EL (cell line): ENCODE measurements at regions not wholly inside any gene's neighbourhood (a gene's known extent, or its start where the extent isn't known, plus 50 kb on each side); places are given as distances from the start of the nearest gene placed in this dataset.

Source experiments
- DNase-seq: peaks from one replicate; pipeline ENCODE4 v3.0.0-alpha.2; 2016

GRCh38 chr12:25759752-25760151 is 198.7 kb upstream of the RASSF8 start:
- peak; percentile 69 for DNase-seq

- DNase-seq, result no peak
These were observed 197.1 kb upstream of the RASSF8 start for GRCh38 chr12:25761356-25761755.

- no peak for DNase-seq
These were observed 194.1 kb upstream of the RASSF8 start for GRCh38 chr12:25764409-25764808.

DNA sequence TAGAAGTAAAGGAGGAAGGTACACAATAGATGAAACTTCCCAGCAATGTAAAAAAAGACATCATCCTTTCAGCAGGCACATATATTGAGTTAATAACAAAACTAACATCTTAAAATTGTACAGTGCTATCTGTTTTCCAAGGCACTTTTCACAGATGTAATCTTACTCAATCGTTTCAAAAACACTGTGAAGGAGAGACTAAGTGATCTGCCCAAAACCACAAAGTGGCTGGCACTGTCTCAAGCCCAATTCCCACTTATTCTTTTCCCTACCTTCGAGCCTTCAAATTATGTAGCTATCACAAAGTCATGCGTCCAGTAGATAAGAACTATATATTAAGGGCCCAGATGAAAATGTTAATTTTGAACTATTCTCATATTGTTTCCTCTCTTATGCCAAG is 193.6 kb upstream of the RASSF8 start:
- no peak for DNase-seq

DNA sequence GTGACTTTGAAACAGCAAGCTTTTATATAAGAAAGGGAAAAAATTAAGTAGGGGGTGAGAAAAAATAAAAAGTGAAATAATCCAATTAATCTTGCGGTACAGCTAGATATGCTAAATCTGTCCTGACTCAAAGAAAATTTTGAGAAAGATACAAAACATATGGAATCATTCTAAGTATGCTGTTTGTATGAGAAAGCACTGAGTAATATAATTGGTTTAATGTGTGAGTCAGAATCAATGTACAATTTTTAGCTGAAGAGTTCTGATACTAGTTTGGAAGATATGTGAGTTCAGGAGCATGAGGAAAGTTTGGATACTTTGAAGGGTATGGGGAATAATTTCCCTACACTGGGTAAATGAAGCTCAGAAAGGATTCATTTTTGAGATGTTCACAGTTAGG is 190.9 kb upstream of the RASSF8 start:
- DNase-seq, result peak; percentile 57

- no peak for DNase-seq
These were observed 190.3 kb upstream of the RASSF8 start for GRCh38 chr12:25768151-25768550.

GRCh38 chr12:25769082-25769945 is 189.2 kb upstream of the RASSF8 start:
- DNase-seq, result peak; percentile 76

DNA sequence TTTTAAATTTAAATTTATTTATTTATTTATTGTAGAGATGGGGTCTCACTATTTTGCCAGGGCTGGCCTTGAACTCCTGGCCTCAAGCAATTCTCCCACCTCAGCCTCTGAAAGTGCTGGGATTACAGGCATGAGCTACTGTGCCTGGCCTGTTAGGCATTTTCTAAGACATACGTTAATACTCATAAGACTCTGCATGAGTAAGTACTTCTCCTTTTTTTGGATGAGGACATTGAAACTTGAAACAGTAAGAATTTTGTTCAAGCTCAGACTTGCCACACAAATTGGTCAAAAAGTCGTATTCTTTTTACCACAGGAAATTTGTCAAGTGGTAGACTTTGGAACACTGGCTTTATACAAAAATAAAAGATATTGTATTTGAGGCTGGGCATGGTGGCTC is 187.4 kb upstream of the RASSF8 start:
- no peak for DNase-seq

DNA sequence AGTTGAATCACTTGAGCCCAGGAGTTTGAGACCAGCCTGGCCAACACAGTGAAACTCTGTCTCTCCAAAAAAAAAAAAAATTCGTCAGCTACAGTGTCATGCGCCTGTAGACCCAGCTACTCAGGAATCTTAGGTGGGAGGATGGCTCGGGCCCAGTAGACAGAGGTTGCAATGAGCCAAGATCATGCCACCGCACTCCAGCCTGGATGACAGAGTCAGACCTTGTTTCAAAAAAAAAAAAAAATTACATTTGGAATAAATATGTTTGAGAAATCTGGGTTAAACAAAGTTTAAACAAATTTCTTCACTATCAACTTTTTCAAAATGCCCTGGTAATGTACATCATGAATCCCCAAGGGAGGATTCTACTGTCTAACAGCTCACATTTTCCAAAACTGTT is 187.0 kb upstream of the RASSF8 start:
- DNase-seq, result no peak

GRCh38 chr12:25775968-25776367 is 182.5 kb upstream of the RASSF8 start:
- DNase-seq, result peak; percentile 85

GRCh38 chr12:25780771-25781170 is 177.7 kb upstream of the RASSF8 start:
- DNase-seq, result no peak

DNA sequence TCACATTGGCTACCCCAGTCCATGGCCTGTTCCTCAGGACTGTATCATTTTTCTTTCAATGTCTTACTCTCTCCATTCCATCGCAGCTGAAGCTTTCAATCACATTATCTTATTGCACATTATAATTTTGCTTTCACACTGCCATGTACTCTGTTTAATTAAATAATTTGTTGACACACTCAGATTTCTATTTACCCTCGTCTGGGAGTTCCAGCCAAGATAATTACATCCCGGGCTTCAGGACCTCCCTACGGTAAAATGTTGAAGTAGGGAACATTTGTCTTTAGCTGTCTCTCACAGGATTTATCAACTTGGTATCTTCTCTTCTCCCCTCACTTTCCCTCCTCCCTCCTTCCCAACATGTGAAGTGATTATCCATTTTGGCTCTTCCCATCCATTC is 177.2 kb upstream of the RASSF8 start:
- DNase-seq, result no peak

DNA sequence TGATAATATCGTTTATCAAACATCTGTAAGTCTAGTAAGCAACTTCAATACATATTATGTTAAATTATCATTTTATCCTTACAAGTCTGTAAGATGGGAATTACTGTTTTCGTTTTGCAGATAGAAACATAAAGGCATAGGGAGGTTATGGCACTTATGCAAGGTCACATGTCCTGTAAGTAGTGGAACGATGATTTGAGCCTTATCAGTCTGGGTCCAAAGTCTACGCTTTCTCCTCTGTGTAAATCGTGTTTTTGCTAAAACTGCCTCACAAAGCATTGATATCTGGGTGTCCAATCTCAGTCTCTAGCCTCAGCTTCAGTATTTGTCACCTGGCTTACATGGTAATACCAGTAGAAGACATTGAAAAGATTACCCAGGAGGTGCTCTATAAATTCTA is 174.9 kb upstream of the RASSF8 start:
- no peak for DNase-seq

GRCh38 chr12:25784669-25785068 is 173.8 kb upstream of the RASSF8 start:
- DNase-seq, result no peak

DNA sequence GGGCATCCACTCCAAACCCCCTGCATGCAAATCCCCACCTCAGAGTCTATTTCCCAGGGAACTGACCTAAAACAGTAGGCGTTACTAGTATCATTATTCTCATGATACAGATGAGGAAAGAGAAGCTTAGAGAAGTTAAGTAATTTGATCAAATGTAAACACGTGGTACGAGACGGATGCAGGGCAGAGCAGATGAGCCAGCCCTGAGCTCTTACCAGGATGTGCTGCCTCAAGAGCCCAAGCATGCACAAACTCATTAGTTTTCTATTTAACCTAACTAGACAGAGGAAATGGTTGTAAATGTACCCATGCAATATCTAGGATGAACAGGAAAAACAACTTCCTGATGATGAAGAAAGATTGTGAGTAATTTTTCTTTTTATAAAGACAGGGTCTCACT is 173.3 kb upstream of the RASSF8 start:
- DNase-seq, result no peak

GRCh38 chr12:25787701-25788100 is 170.8 kb upstream of the RASSF8 start:
- DNase-seq, result no peak

- no peak for DNase-seq
These were observed 169.6 kb upstream of the RASSF8 start for GRCh38 chr12:25788707-25789442.

DNA sequence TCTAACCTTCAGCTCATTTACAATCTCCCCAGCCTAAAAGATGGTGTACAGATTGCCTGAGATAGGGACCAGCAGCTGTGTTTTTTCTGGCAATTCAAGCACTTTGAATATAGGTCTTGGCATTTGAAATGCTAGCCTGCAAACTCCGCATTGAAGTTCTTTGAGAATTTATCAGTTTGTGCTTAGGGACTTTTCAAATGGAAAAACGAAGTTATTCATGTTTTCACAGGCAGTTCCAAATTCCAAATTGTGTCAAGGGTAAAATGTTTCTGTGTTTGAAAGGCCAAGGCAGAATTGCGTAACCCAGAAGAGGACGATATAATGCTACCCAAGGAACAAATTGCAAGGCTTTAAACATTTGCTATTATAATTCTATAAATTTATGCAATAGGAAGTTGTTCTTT is 168.9 kb upstream of the RASSF8 start:
- DNase-seq, result no peak

DNA sequence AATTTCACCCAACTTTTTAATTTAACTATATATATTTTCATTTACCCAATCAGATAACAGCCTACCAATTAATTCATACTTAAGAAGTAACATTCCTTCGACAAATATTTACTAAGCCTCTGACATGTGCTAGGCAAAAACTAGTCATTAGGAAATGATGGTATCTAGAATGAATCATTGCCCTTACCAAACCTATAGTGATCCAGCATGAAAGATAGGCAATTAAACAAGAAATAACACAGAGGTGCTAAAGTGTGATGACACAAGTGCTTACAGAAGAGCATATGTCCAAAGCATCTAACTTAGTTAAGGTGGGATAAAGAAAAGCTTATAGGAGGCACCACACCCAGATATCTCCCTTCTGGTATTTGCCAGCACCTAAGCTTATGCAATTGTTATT is 166.5 kb upstream of the RASSF8 start:
- DNase-seq, result peak; percentile 8

- DNase-seq, result no peak
These were observed 165.3 kb upstream of the RASSF8 start for GRCh38 chr12:25793196-25793595.

DNA sequence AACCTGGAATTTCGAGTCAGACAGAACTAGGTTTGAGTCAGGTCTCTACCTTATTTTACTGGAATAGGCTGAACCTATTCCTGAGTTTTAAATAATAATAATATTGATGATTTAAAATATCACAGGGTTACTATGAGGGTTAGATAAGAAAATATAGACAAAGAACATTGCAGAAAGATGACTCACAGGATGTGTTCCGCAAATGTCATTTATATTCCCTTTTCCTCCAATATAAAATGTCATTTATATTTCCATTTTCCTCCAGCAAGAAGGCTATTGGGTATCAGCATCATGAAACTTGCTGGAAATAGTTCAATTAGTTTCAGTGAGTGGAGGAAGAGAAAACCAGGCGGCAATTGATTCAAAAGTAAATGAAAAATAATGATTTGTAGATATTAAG is 163.9 kb upstream of the RASSF8 start:
- peak; percentile 10 for DNase-seq

DNA sequence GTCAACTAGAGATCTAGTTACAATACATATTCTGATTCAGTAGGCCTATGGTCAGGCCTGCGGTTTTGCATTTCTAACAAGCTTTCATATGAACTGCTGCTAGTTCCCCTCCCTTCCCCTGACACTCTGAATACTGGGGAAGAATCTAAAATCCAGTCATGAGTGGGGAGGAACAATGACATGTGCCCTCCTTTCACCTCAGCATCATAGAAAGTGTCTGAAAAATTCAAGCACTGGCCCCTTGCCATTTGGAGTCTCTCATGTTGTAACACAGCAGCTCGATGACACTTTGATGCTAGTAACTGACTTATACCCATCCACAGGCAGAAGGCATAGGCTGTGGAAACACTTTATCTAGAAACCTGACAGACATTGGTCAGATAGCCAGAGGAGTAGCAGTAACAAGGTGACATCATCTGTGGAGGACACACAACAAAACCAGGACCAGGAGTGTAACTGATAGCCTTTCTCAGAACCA is 161.9 kb upstream of the RASSF8 start:
- no peak for DNase-seq

- DNase-seq, result no peak
These were observed 161.1 kb upstream of the RASSF8 start for GRCh38 chr12:25797386-25797785.

DNA sequence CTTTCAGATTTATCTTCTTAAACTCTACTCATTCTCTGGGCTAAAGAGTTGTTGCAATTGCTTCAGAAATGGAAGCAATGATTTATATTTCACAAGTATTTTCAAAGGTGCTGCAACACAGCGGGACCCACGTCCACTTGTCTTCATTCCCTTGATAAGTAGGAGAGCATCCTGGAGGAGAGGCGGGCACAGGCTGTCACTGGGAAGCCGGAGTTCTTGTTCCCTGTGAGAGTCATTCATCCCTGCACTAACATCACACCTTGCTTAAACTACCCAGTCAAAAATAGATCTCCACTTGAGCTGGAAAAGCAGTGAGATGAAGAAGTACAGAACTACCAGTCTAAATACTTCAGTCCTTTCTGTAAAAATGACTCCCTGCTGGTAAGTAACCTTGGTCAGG is 160.5 kb upstream of the RASSF8 start:
- DNase-seq, result no peak
